ENCODE measurements at regions not wholly inside any gene's neighbourhood (a gene's known extent, or its start where the extent isn't known, plus 50 kb on each side); places are given as distances from the start of the nearest gene placed in this dataset.

DNA sequence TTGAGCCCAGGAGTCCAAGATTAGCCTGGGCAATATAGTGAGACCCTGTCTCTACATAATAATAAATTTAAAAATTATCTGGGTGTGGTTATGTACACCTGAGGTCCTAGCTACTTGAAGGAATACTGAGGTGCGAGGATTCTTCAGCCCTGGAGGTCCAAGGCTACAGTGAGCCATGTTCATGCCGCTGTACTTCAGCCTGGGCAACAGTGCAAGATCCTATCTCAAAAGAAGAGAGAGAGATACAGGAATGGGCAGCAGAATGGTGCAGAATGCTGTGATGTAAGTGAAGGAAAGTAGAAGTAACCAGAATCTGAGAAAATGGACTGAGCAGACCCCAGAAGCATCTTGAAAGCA, 62.7 kb upstream of the EXOC4 start:
- TF ChIP-seq, protein P1, sequence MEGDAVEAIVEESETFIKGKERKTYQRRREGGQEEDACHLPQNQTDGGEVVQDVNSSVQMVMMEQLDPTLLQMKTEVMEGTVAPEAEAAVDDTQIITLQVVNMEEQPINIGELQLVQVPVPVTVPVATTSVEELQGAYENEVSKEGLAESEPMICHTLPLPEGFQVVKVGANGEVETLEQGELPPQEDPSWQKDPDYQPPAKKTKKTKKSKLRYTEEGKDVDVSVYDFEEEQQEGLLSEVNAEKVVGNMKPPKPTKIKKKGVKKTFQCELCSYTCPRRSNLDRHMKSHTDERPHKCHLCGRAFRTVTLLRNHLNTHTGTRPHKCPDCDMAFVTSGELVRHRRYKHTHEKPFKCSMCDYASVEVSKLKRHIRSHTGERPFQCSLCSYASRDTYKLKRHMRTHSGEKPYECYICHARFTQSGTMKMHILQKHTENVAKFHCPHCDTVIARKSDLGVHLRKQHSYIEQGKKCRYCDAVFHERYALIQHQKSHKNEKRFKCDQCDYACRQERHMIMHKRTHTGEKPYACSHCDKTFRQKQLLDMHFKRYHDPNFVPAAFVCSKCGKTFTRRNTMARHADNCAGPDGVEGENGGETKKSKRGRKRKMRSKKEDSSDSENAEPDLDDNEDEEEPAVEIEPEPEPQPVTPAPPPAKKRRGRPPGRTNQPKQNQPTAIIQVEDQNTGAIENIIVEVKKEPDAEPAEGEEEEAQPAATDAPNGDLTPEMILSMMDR (IDR thresholded peaks at IDR 0.05; ENCODE audit: low read depth, low read length, missing input control): no peak
- no peak for TF ChIP-seq RXRA (IDR thresholded peaks at IDR 0.05)
- TF ChIP-seq TAF1 (conservative IDR thresholded peaks at IDR 0.05): no peak
- no peak for TF ChIP-seq FOXA2 (IDR thresholded peaks at IDR 0.05)
- TF ChIP-seq, protein P2, sequence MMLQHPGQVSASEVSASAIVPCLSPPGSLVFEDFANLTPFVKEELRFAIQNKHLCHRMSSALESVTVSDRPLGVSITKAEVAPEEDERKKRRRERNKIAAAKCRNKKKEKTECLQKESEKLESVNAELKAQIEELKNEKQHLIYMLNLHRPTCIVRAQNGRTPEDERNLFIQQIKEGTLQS (IDR thresholded peaks at IDR 0.05): no peak
- TF ChIP-seq, protein P3, sequence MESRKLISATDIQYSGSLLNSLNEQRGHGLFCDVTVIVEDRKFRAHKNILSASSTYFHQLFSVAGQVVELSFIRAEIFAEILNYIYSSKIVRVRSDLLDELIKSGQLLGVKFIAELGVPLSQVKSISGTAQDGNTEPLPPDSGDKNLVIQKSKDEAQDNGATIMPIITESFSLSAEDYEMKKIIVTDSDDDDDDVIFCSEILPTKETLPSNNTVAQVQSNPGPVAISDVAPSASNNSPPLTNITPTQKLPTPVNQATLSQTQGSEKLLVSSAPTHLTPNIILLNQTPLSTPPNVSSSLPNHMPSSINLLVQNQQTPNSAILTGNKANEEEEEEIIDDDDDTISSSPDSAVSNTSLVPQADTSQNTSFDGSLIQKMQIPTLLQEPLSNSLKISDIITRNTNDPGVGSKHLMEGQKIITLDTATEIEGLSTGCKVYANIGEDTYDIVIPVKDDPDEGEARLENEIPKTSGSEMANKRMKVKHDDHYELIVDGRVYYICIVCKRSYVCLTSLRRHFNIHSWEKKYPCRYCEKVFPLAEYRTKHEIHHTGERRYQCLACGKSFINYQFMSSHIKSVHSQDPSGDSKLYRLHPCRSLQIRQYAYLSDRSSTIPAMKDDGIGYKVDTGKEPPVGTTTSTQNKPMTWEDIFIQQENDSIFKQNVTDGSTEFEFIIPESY (IDR thresholded peaks at IDR 0.05): no peak
- TF ChIP-seq RAD21 (IDR thresholded peaks at IDR 0.05): no peak
- TF ChIP-seq JUND (IDR thresholded peaks at IDR 0.05): no peak
- no peak for TF ChIP-seq YY1 (IDR thresholded peaks at IDR 0.05)
- TF ChIP-seq, protein P4, sequence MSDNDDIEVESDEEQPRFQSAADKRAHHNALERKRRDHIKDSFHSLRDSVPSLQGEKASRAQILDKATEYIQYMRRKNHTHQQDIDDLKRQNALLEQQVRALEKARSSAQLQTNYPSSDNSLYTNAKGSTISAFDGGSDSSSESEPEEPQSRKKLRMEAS (IDR thresholded peaks at IDR 0.05): no peak
- TF ChIP-seq, protein P5, sequence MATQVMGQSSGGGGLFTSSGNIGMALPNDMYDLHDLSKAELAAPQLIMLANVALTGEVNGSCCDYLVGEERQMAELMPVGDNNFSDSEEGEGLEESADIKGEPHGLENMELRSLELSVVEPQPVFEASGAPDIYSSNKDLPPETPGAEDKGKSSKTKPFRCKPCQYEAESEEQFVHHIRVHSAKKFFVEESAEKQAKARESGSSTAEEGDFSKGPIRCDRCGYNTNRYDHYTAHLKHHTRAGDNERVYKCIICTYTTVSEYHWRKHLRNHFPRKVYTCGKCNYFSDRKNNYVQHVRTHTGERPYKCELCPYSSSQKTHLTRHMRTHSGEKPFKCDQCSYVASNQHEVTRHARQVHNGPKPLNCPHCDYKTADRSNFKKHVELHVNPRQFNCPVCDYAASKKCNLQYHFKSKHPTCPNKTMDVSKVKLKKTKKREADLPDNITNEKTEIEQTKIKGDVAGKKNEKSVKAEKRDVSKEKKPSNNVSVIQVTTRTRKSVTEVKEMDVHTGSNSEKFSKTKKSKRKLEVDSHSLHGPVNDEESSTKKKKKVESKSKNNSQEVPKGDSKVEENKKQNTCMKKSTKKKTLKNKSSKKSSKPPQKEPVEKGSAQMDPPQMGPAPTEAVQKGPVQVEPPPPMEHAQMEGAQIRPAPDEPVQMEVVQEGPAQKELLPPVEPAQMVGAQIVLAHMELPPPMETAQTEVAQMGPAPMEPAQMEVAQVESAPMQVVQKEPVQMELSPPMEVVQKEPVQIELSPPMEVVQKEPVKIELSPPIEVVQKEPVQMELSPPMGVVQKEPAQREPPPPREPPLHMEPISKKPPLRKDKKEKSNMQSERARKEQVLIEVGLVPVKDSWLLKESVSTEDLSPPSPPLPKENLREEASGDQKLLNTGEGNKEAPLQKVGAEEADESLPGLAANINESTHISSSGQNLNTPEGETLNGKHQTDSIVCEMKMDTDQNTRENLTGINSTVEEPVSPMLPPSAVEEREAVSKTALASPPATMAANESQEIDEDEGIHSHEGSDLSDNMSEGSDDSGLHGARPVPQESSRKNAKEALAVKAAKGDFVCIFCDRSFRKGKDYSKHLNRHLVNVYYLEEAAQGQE (IDR thresholded peaks at IDR 0.05): no peak
- TF ChIP-seq SP1 (IDR thresholded peaks at IDR 0.05): no peak
- TF ChIP-seq GABPA (IDR thresholded peaks at IDR 0.05 in 1 of 2, conservative IDR thresholded peaks at IDR 0.05 in 1 of 2): no peak
- no peak for TF ChIP-seq FOXA1 (IDR thresholded peaks at IDR 0.05)

Data from liver (tissue), 3 donors.